ENCODE measurements at regions not wholly inside any gene's neighbourhood (a gene's known extent, or its start where the extent isn't known, plus 50 kb on each side); places are given as distances from the start of the nearest gene placed in this dataset.

- Histone ChIP-seq H3K4me3 (no peak overlapping the region), H3K36me3 (replicated peaks; ENCODE audit: insufficient read depth, low read depth) (no peaks in the 10 kb centered on the region), H3K4me1 (ENCODE audit: insufficient read depth) (no peaks in the 10 kb centered on the region), H3K79me2 (no peaks in the 10 kb centered on the region), H3K4me2 (no peak overlapping the region), H3K9me3 (ENCODE audit: low read depth) (peaks cover 9% of the 10 kb centered on the region), H3K27ac (no peak overlapping the region), H3K9me2 (replicated peaks; ENCODE audit: insufficient read depth) (no peaks in the 10 kb centered on the region), H2AFZ (no peak overlapping the region), H3K27me3 (no peaks in the 10 kb centered on the region), H4K20me1 (ENCODE audit: insufficient read depth, poor library complexity, severe bottlenecking) (no peaks in the 10 kb centered on the region)
- WGBS (ENCODE audit: low lambda C conversion rate, missing lambda C conversion rate), result 70% methylated on average over 9 of the region's 10 CpGs
- no peak for DNase-seq (ENCODE audit: low spot score)
- TF ChIP-seq EZH2phosphoT487 (IDR thresholded peaks at IDR 0.05; ENCODE audit: low read depth, severe bottlenecking, unreplicated experiment) (no peak), EZH2 (IDR thresholded peaks at IDR 0.05; ENCODE audit: borderline replicate concordance) (no peak), CTCF (IDR thresholded peaks at IDR 0.05; ENCODE audit: poor library complexity) (no peak)
Observed at GRCh38 chr10:120989996-120990598, 138.9 kb downstream of the WDR11 start.

GRCh38 chr10:120990831-120991230 lies 139.7 kb downstream of the WDR11 start:
- Histone ChIP-seq H3K27me3 (no peaks in the 10 kb centered on the region), H3K4me1 (ENCODE audit: insufficient read depth) (no peaks in the 10 kb centered on the region), H3K4me3 (no peak overlapping the region), H3K9me2 (replicated peaks; ENCODE audit: insufficient read depth) (no peaks in the 10 kb centered on the region), H2AFZ (no peak overlapping the region), H3K79me2 (no peaks in the 10 kb centered on the region), H3K27ac (no peak overlapping the region), H3K4me2 (no peak overlapping the region), H3K9me3 (ENCODE audit: low read depth) (peaks cover 9% of the 10 kb centered on the region), H3K36me3 (replicated peaks; ENCODE audit: insufficient read depth, low read depth) (no peaks in the 10 kb centered on the region), H4K20me1 (ENCODE audit: insufficient read depth, poor library complexity, severe bottlenecking) (no peaks in the 10 kb centered on the region)
- 84% methylated on average over 2 of the region's 2 CpGs for WGBS (ENCODE audit: low lambda C conversion rate, missing lambda C conversion rate)
- TF ChIP-seq EZH2phosphoT487 (IDR thresholded peaks at IDR 0.05; ENCODE audit: low read depth, severe bottlenecking, unreplicated experiment) (no peak), CTCF (IDR thresholded peaks at IDR 0.05; ENCODE audit: poor library complexity) (no peak), EZH2 (IDR thresholded peaks at IDR 0.05; ENCODE audit: borderline replicate concordance) (no peak)
- no peak for DNase-seq (ENCODE audit: low spot score)

GRCh38 chr10:120993089-120993488 lies 141.9 kb downstream of the WDR11 start:
- no peaks in the 10 kb centered on the region for H3K36me3 ChIP-seq (replicated peaks; ENCODE audit: insufficient read depth, low read depth)

More at GRCh38 chr10:120993089-120993488, 141.9 kb downstream of the WDR11 start:
- H3K4me2 ChIP-seq, result no peak overlapping the region
- no peaks in the 10 kb centered on the region for H4K20me1 ChIP-seq (ENCODE audit: insufficient read depth, poor library complexity, severe bottlenecking)
- no peaks in the 10 kb centered on the region for H3K79me2 ChIP-seq
- DNase-seq (ENCODE audit: low spot score), result no peak
- peaks cover 9% of the 10 kb centered on the region for H3K9me3 ChIP-seq (ENCODE audit: low read depth)
- TF ChIP-seq EZH2 (IDR thresholded peaks at IDR 0.05; ENCODE audit: borderline replicate concordance) (no peak), EZH2phosphoT487 (IDR thresholded peaks at IDR 0.05; ENCODE audit: low read depth, severe bottlenecking, unreplicated experiment) (no peak), CTCF (IDR thresholded peaks at IDR 0.05; ENCODE audit: poor library complexity) (no peak)
- peaks cover 6% of the 10 kb centered on the region for H3K4me1 ChIP-seq (ENCODE audit: insufficient read depth)
- no peaks in the 10 kb centered on the region for H3K9me2 ChIP-seq (replicated peaks; ENCODE audit: insufficient read depth)
- H3K4me3 ChIP-seq, result no peak overlapping the region
- 96% methylated on average over 2 of the region's 2 CpGs for WGBS (ENCODE audit: low lambda C conversion rate, missing lambda C conversion rate)
- no peaks in the 10 kb centered on the region for H3K27me3 ChIP-seq
- no peak overlapping the region for H3K27ac ChIP-seq
- H2AFZ ChIP-seq, result no peak overlapping the region
